NCI-H1694 treated with DMSO at 0.1 percent for 48 hours (cell line): ENCODE measurements at regions not wholly inside any gene's neighbourhood (a gene's known extent, or its start where the extent isn't known, plus 50 kb on each side); places are given as distances from the start of the nearest gene placed in this dataset.

Experiments
- DNase-seq: peaks from one replicate; lab custom pipeline; 2025; lab: John Stamatoyannopoulos, UW

GRCh38 chr5:133738271-133738670, 125.9 kb upstream of the FSTL4 start:
- no peak for DNase-seq

GRCh38 chr5:133736512-133736911, 124.2 kb upstream of the FSTL4 start:
- DNase-seq, result no peak

GRCh38 chr5:133735346-133735745, 123.0 kb upstream of the FSTL4 start:
- DNase-seq, result no peak

- DNase-seq, result no peak
Measured at GRCh38 chr5:133734916-133735315, 122.6 kb upstream of the FSTL4 start.

DNA sequence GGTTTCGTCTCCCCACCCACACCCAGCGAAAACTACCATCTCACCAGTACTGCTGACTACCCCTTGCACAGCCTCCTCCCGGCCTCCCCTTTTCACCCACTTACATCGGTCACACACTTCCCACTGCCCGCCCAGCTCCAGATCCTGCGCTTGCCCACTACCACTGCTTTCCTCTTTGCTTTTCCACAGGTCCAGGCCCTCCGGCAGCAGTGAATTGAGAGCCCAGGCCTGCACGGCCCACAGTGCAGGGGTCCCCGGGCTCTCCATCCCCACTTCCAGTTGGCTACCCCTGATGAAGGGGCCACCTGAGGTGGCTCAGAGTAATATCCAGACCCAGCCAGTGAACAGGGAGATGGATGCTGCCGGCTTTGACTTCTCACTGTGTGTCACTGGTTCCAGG, 120.2 kb upstream of the FSTL4 start:
- DNase-seq, result no peak

GRCh38 chr5:133731951-133732350, 119.6 kb upstream of the FSTL4 start:
- DNase-seq, result no peak

DNA sequence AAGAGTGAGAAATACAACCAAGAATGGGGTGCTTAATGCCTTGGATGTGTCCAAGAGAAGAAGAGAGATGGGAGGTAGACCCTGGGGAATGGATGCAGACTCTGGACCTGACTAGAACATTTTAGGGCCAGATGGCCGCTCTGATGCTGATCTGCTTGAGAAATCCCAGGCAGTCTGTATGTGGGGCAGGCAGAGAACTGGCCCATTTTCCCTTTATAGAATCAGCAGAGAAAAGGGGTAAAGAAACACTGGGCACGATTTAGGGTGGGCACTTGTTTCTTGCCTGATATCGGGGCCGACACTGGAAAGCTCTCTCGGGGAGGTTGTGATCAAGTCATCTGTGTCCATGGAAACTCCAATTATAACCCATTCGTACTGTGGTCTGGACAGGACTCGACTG, 118.5 kb upstream of the FSTL4 start:
- DNase-seq, result no peak

- no peak for DNase-seq
Measured at GRCh38 chr5:133730346-133730745, 118.0 kb upstream of the FSTL4 start.

DNA sequence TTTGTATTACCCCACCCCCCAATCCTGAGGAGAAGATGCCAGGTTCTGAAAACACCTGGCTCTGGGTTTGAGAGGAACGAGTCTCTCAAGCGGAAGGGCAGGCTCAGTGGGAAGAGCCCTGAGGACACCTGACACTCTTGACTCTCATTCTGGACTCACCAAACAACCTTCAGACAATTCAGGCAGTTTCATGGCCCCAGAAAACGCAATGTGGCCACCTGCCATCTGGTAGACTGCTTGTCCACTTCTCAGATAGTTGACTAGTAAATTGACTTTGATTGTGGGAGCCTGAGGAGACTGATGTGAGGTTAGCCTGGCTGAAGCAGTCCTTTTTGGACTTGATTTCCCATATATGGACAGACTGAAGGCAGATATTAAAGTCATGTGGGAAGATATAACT, 117.5 kb upstream of the FSTL4 start:
- no peak for DNase-seq

- no peak for DNase-seq
Measured at GRCh38 chr5:133728475-133728874, 116.1 kb upstream of the FSTL4 start.

DNA sequence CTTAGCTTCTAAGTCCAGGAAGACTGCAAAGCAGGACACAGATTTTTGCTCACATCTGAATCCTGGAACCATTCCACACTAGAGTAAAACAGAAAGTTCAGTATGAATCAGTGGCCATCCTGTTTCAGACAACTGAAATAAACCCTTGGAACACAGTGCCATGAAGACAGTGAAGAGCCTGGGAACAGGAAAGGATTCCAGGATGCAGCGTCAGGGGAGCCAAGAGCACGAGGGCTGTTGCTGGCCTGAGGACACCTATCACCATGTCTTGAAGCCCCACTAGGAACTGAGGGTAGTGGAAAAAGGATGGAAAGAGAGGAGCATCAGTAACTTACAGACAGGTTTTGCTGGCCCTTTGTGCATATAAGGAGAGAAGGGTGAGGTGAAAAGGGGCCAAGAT, 115.3 kb upstream of the FSTL4 start:
- no peak for DNase-seq

- DNase-seq, result no peak
Measured at GRCh38 chr5:133723651-133724366, 111.5 kb upstream of the FSTL4 start.

- DNase-seq, result no peak
Measured at GRCh38 chr5:133723126-133723525, 110.8 kb upstream of the FSTL4 start.

DNA sequence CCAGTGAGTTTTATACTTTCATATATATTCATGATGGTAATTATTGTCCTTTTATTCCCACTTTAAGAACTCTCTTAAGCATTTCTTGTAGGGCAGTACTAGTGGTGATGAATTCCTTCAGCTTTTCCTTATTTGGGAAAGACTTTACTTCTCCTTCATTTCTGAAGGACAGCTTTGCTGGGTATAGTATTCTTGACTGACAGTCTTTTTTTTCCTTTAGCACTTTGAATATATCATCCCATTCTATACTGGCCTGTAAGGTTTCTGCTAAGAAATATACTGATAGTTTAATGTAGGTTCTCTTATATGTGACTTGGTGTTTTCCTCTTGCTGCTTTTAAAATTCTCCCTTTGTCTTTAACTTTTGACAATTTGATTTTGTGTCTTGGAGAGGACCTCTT, 109.0 kb upstream of the FSTL4 start:
- DNase-seq, result no peak

GRCh38 chr5:133718457-133718856, 106.1 kb upstream of the FSTL4 start:
- DNase-seq, result no peak

DNA sequence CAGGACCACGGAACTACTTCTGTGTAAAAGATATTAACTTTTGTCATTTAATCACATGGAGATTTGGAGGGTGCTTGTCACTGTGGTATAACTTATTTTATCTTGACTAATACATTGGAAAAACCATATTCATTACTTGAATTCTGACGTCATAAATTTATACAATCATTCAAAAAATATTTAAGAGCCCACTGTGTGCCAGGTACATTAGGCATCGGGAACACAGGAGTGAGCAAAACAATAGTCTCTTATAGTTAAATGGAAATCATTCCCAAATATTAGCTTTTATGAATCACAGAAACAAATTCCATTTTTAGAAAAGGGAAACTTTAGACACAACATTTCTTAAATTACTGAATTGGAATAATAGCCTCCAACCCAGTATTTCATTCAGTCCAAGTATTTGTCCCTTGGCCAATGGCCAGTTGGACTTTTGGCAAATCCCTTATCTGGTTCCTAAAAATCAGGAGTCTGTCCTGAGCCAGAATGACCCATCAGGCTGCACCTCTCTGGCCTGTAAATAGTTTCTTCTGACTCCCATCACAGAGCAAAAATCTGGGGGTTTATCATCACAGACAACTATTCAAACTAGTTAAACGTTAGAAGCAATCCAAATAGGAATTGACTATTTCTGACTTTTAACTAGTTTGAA, 104.3 kb upstream of the FSTL4 start:
- DNase-seq, result no peak

GRCh38 chr5:133715616-133716015, 103.3 kb upstream of the FSTL4 start:
- DNase-seq, result no peak

DNA sequence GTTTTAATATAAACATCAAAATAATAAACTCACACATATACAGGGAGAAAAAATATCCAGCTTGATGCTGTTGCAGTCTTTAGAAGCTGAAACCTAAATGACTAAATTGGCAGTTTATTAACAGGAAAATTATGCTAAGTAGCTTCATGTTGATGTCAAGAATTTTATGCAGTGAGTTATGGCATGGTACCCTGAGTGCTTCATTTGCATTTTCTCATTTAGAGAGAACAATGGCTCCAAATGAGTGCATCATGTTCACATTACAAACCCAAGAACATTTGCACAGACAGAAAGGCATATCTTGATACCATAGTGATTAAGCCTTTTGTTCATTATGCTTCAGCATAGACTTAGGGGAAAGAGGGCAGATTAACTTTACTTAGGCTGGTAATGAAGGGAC, 102.9 kb upstream of the FSTL4 start:
- DNase-seq, result no peak

DNA sequence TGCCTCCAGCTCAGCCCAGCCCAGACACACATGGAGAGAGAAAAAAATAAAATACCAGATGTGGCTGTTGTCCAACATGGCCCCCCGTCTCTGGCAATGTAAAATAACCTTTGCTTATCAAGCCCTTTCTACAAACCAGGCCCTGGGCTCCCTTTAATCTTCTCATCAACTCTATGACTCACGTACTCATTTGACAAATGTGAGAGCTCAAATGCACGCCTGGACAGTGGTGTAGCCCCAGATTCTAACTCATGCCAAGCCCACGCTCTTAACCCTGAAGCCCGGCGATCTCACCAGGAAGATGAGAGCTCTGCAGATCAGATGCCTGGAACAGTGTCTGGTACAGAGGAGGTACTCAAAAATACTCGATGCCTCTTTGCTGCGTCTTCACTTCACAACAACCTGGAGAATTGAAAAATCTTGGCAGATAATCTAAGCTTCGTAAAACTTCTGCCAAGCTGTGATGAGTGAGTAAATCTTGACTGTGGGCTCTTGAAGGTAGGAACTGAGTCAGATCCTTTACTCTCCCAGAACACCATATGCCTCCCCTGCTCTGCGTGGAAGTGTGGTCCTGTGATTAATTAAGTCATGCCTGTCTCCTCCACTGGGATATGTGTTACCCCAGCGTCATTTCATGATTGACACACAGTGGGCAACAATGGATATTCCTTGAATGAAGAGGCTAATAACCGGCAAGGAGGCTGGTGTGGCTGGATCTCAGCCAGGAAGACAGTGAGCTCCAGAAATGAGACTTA, 102.0 kb upstream of the FSTL4 start:
- no peak for DNase-seq

GRCh38 chr5:133713751-133714150, 101.4 kb upstream of the FSTL4 start:
- DNase-seq, result no peak

DNA sequence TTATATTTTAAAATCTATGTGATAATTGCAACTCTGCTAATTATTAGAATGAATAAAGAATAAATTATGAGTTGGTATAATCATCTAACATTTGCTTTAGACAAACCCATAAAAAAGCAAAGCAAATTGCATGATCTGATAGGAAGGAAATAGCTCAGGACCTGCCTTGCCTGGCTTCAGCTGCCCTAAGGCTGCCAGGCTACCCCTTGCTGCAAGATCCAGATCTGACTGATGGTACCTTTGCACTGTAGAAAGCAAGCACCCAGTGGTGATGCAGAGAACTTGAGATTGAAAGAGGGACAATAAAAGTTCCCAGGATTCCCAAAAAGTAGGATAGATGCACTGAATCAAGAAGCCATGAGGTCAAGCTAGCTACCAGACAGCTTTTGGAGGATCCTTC, 100.9 kb upstream of the FSTL4 start:
- DNase-seq, result no peak

GRCh38 chr5:133712562-133712961, 100.2 kb upstream of the FSTL4 start:
- DNase-seq, result no peak

DNA sequence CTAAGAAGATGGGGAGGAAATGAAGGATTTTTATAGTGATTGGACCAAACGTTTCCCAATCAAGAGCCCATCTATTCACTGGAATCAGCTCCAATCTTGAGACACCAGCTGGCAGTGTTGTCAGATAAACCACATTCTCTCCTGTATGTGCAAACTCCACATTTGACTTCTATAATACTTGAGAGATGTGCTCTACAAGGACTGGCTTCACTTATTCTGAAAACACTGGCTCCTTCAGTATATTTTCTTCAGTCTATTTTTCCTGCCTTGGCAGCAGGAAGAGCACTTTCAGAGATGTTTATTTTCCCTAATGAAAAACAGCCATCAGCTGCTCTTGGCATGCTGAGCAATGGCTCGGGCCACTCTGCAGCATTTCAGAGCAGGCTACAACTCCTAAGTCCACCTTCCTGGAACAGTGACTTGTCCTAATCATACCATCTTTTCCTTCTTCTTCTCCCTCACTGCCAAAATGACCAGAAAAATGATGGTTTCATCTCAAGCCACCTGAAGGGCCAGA, 96.9 kb upstream of the FSTL4 start:
- DNase-seq, result peak; percentile 18
